ENCODE measurements at regions not wholly inside any gene's neighbourhood (a gene's known extent, or its start where the extent isn't known, plus 50 kb on each side); places are given as distances from the start of the nearest gene placed in this dataset.
"Not testable (repeated sequence)": the region's sequence is repeated elsewhere in the genome, so short reads cannot be mapped to it uniquely, and the experiment has no call there.

DNA sequence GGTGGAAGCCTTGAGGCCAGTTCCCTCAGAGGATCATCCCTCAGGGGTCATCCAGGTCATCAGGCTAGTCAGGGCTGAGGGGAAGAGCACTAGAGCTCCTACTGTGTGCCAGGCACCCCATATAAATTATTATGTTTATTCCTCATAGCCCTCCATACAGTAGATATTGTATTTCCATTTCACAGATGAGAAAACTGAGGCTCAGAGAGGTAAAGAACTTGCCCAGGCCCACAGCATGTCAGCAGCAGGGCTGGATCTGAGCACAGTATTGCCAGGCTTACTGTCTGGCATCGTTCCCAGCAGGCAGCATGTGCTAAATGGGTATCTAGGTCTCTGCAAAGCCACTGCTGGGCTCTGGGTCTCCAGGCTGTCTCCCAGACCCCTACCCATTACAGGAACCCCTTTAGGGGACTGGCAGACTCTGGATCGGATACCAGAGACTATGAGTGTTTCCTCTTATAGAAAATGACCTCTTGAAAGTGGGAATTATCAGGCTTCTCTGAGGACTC, 153.3 kb downstream of the PTPRU start:
- H3K27ac ChIP-seq = no peak overlapping the region
- DNase-seq (ENCODE audit: low spot score) = no peak
- ChIA-PET CTCF (no interaction called here), POLR2A (ENCODE audit: low non-redundant PET) (no interaction called here)
- TF ChIP-seq, protein P1, sequence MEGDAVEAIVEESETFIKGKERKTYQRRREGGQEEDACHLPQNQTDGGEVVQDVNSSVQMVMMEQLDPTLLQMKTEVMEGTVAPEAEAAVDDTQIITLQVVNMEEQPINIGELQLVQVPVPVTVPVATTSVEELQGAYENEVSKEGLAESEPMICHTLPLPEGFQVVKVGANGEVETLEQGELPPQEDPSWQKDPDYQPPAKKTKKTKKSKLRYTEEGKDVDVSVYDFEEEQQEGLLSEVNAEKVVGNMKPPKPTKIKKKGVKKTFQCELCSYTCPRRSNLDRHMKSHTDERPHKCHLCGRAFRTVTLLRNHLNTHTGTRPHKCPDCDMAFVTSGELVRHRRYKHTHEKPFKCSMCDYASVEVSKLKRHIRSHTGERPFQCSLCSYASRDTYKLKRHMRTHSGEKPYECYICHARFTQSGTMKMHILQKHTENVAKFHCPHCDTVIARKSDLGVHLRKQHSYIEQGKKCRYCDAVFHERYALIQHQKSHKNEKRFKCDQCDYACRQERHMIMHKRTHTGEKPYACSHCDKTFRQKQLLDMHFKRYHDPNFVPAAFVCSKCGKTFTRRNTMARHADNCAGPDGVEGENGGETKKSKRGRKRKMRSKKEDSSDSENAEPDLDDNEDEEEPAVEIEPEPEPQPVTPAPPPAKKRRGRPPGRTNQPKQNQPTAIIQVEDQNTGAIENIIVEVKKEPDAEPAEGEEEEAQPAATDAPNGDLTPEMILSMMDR (conservative IDR thresholded peaks at IDR 0.05; ENCODE audit: low read depth) = no peak

- POLR2A ChIA-PET (ENCODE audit: low non-redundant PET) = no interaction called here
- CTCF ChIA-PET = interaction anchor here (0.6 kb wide), 1 partner anchor 991 kb away, joined by 3 read pairs; no protein-coding TSS in a partner anchor
- no peak overlapping the region for H3K27ac ChIP-seq
Observed at GRCh38 chr1:29388884-29389283, 152.6 kb downstream of the PTPRU start.

GRCh38 chr1:29388170-29388569, 151.8 kb downstream of the PTPRU start:
- TF ChIP-seq, protein P1 (conservative IDR thresholded peaks at IDR 0.05; ENCODE audit: low read depth) = no peak
- CTCF ChIA-PET = no interaction called here
- no peak for DNase-seq (ENCODE audit: low spot score)
- no peak overlapping the region for H3K27ac ChIP-seq
- POLR2A ChIA-PET (ENCODE audit: low non-redundant PET) = no interaction called here

More at GRCh38 chr1:29388884-29389283, 152.6 kb downstream of the PTPRU start:
- TF ChIP-seq, protein P1 (conservative IDR thresholded peaks at IDR 0.05; ENCODE audit: low read depth) = no peak
- no peak for DNase-seq (ENCODE audit: low spot score)

GRCh38 chr1:29387210-29387609, 150.9 kb downstream of the PTPRU start:
- TF ChIP-seq, protein P1 (conservative IDR thresholded peaks at IDR 0.05; ENCODE audit: low read depth) = no peak
- no peak for DNase-seq (ENCODE audit: low spot score)
- POLR2A ChIA-PET (ENCODE audit: low non-redundant PET) = no interaction called here
- CTCF ChIA-PET = no interaction called here
- no peak overlapping the region for H3K27ac ChIP-seq

GRCh38 chr1:29386453-29386852, 150.1 kb downstream of the PTPRU start:
- CTCF ChIA-PET = interaction anchor here (0.7 kb wide), 1 partner anchor 12 kb away, joined by 3 read pairs; no protein-coding TSS in a partner anchor
- DNase-seq (ENCODE audit: low spot score); POLR2A ChIA-PET (ENCODE audit: low non-redundant PET); H3K27ac ChIP-seq: not testable (repeated sequence)

- CTCF ChIA-PET = interaction anchor here (0.7 kb wide), 1 partner anchor 12 kb away, joined by 3 read pairs; no protein-coding TSS in a partner anchor
- DNase-seq (ENCODE audit: low spot score) = no peak
- POLR2A ChIA-PET (ENCODE audit: low non-redundant PET) = interaction anchor here (0.6 kb wide), 1 partner anchor 41 kb away, joined by 3 read pairs; no protein-coding TSS in a partner anchor
- TF ChIP-seq, protein P1 (conservative IDR thresholded peaks at IDR 0.05; ENCODE audit: low read depth) = no peak
- H3K27ac ChIP-seq = no peak overlapping the region
Observed at GRCh38 chr1:29385966-29386365, 149.6 kb downstream of the PTPRU start.

GRCh38 chr1:29384496-29385015, 148.2 kb downstream of the PTPRU start:
- ChIA-PET POLR2A (ENCODE audit: low non-redundant PET) (no interaction called here), CTCF (no interaction called here)
- no peak for DNase-seq (ENCODE audit: low spot score)
- TF ChIP-seq, protein P1 (conservative IDR thresholded peaks at IDR 0.05; ENCODE audit: low read depth) = no peak
- H3K27ac ChIP-seq = no peak overlapping the region

All from RWPE1 (cell line).